Neural progenitor cell (in vitro differentiated cells): ENCODE measurements at regions not wholly inside any gene's neighbourhood (a gene's known extent, or its start where the extent isn't known, plus 50 kb on each side); places are given as distances from the start of the nearest gene placed in this dataset.

Experiments used
- CTCF ChIP-seq: fragments of 200-600 bp; sonication (generic); IDR thresholded peaks from 2 replicates; pipeline ENCODE4 v1.5.1; 2017; ENCODE audit warnings: antibody characterized with exemption, mild to moderate bottlenecking
- EZH2phosphoT487 ChIP-seq: fragments of 200-600 bp; sonication (generic); IDR thresholded peaks from 2 replicates; pipeline ENCODE4 v1.6.1; 2017; ENCODE audit warnings: antibody characterized with exemption

- TF ChIP-seq CTCF: no peak
- no peak for TF ChIP-seq EZH2phosphoT487
Measured at GRCh38 chr5:89267788-89268187, 384.8 kb upstream of the MEF2C start.
